ENCODE measurements at regions not wholly inside any gene's neighbourhood (a gene's known extent, or its start where the extent isn't known, plus 50 kb on each side); places are given as distances from the start of the nearest gene placed in this dataset.

DNA sequence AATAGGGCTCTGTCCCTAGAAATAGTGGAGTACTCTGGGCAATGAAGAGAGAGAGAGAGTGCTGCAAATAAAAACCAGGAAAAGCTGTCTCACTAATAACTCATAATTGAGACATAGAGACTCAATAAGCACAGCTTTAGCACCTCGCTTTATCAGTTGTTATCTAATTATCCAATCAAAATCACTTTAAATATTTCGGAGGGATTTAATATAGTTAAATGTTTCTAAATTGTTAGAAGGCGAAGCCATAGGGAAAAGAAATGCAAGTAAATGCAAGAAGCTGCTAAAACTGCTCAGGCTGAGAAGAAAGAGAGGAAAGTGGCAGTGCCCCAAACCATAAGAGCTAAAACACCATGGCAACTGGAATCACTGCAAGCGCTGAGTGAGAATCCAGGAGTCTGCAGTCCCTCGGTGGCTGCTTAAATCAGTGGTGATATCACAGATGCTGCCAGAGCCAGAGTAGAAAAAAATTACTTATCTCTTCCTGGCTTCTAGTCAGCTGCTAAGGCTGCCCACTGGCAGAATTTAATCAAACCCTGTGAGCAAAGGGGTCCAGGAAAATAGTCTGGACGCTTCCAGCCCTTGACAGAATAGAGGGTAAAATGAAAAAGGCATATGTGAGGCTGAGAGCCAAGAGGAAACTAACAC, 150.4 kb upstream of the CHRM2 start:
- no peak for DNase-seq (ENCODE audit: low spot score)
- in situ Hi-C loops (cut with MboI; ENCODE audit: low pct_unique_long_range_greater_than_20kb, low sequenced_read_pairs, unreplicated experiment) = no loop called here
- TF ChIP-seq, protein P1, sequence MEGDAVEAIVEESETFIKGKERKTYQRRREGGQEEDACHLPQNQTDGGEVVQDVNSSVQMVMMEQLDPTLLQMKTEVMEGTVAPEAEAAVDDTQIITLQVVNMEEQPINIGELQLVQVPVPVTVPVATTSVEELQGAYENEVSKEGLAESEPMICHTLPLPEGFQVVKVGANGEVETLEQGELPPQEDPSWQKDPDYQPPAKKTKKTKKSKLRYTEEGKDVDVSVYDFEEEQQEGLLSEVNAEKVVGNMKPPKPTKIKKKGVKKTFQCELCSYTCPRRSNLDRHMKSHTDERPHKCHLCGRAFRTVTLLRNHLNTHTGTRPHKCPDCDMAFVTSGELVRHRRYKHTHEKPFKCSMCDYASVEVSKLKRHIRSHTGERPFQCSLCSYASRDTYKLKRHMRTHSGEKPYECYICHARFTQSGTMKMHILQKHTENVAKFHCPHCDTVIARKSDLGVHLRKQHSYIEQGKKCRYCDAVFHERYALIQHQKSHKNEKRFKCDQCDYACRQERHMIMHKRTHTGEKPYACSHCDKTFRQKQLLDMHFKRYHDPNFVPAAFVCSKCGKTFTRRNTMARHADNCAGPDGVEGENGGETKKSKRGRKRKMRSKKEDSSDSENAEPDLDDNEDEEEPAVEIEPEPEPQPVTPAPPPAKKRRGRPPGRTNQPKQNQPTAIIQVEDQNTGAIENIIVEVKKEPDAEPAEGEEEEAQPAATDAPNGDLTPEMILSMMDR (IDR thresholded peaks at IDR 0.05; ENCODE audit: extremely low read depth, insufficient read depth, missing control alignments) = no peak

- TF ChIP-seq, protein P1 (IDR thresholded peaks at IDR 0.05; ENCODE audit: extremely low read depth, insufficient read depth, missing control alignments) = no peak
- DNase-seq (ENCODE audit: low spot score) = no peak
- in situ Hi-C loops (cut with MboI; ENCODE audit: low pct_unique_long_range_greater_than_20kb, low sequenced_read_pairs, unreplicated experiment) = no loop called here
These were observed 154.4 kb upstream of the CHRM2 start for GRCh38 chr7:136714062-136714461.

GRCh38 chr7:136710751-136711150, 157.7 kb upstream of the CHRM2 start:
- no peak for DNase-seq (ENCODE audit: low spot score)

DNA sequence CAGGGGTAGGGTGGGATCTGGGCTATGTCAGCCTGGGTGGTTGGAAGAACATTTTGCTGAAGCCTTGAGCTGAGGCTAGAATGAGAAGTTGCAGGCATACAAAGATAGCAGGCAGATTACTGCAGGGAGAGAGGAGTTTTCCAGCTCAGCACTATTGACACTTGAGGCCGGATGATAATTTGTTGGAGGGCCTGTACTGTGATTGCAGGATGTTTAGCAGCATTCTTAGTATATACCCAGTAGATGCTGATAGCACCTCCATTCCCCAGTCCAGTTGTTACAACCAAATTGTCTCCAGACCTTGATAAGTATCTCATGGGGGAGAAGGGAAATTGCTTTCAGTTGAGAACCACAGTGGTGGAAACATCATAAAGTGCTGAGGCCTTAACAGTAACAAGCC, 158.6 kb upstream of the CHRM2 start:
- no peak for DNase-seq (ENCODE audit: low spot score)
- in situ Hi-C loops (cut with MboI; ENCODE audit: low pct_unique_long_range_greater_than_20kb, low sequenced_read_pairs, unreplicated experiment) = no loop called here
- TF ChIP-seq, protein P1 (IDR thresholded peaks at IDR 0.05; ENCODE audit: extremely low read depth, insufficient read depth, missing control alignments) = no peak

More at GRCh38 chr7:136710751-136711150, 157.7 kb upstream of the CHRM2 start:
- TF ChIP-seq, protein P1 (IDR thresholded peaks at IDR 0.05; ENCODE audit: extremely low read depth, insufficient read depth, missing control alignments) = no peak
- in situ Hi-C loops (cut with MboI; ENCODE audit: low pct_unique_long_range_greater_than_20kb, low sequenced_read_pairs, unreplicated experiment) = no loop called here

DNA sequence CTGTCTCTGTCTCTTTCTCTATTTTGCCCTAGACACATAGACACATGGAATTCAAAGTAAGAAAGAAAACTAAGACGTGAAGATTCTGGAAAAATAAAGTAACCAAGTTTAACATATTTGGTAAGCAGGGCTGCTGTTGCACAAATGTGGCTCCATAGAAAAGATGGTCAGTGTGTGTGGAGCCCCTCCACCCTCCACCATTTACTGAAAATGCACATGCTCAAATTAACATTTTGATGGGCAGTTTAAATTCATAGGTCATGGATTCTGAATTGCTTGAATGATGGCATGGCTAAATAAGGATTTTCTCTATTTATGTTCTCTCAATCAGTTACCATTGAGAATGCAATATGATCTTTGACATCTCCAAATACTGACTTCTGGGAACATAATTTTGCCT, 165.5 kb upstream of the CHRM2 start:
- in situ Hi-C loops (cut with MboI; ENCODE audit: low pct_unique_long_range_greater_than_20kb, low sequenced_read_pairs, unreplicated experiment) = no loop called here
- TF ChIP-seq, protein P1 (IDR thresholded peaks at IDR 0.05; ENCODE audit: extremely low read depth, insufficient read depth, missing control alignments) = no peak
- no peak for DNase-seq (ENCODE audit: low spot score)

DNA sequence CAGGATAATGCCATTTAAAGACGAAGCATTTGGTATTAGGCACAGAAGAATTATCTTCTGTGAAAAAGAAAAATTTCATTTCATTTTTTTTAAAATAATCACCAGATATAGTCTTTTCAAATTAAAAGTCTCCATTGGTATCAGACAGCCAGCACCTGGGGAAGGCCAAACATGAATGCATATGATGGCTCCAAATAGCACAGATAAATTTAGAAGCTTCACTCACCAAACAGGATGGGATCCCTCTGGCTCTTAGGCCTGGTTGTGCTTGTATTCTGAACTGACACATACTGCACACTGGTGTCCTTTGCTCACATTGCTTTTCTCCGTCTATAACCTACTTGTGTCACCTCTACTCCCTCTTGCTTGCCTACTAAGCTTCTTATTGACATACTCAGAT, 169.5 kb upstream of the CHRM2 start:
- no peak for DNase-seq (ENCODE audit: low spot score)
- TF ChIP-seq, protein P1 (IDR thresholded peaks at IDR 0.05; ENCODE audit: extremely low read depth, insufficient read depth, missing control alignments) = no peak
- in situ Hi-C loops (cut with MboI; ENCODE audit: low pct_unique_long_range_greater_than_20kb, low sequenced_read_pairs, unreplicated experiment) = no loop called here

Measured in GM13977 (cell line).